ENCODE measurements at regions not wholly inside any gene's neighbourhood (a gene's known extent, or its start where the extent isn't known, plus 50 kb on each side); places are given as distances from the start of the nearest gene placed in this dataset.

DNA sequence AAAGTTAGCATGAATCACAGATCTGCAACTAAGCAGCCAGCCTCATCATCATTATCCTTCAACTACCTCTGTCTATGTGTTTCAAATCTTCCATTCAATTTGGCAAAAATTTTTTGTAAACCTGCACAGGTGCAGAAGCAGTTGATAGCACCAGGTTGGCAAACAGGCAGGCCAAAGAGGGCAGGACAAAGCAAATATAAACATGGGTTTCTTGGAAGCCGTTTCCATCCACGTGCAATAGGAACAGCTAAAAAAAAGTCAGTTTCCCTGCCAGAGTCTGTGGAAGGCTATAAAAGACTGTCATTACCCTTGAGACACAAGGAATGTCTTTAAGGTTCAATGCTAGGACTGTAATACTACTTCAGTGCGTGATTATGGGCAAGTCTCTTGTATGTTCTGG is 253.2 kb downstream of the PDHA2 start:
- no peak for DNase-seq (ENCODE audit: low spot score)
- H3K27me3 ChIP-seq (ENCODE audit: insufficient read depth) = no peaks in the 10 kb centered on the region
- no peak overlapping the region for H3K4me2 ChIP-seq
- H3K36me3 Mint-ChIP-seq (ENCODE audit: low read depth) = no peaks in the 10 kb centered on the region
- no peak overlapping the region for H2AFZ ChIP-seq
- no peaks in the 10 kb centered on the region for H3K4me1 ChIP-seq (ENCODE audit: insufficient read depth)
- no peaks in the 10 kb centered on the region for H3K27me3 Mint-ChIP-seq (ENCODE audit: insufficient read depth, low read depth, poor library complexity)
- H3K4me1 Mint-ChIP-seq = peaks cover 6% of the 10 kb centered on the region; the same call in 2 of the 3 replicates
- no peak overlapping the region for H3K27ac ChIP-seq (ENCODE audit: low read depth)
- no peak for ATAC-seq
- H3K27ac Mint-ChIP-seq = no peak overlapping the region
- H3F3A ChIP-seq (replicated peaks; ENCODE audit: low read depth) = no peaks in the 10 kb centered on the region
- peaks cover 4% of the 10 kb centered on the region; the same call in 1 of the 2 replicates for H3K9me2 ChIP-seq (ENCODE audit: insufficient read depth)
- H3K9me3 Mint-ChIP-seq = no peaks in the 10 kb centered on the region
- H3K36me3 ChIP-seq (ENCODE audit: insufficient read depth) = no peaks in the 10 kb centered on the region
- H3K4me3 Mint-ChIP-seq = no peak overlapping the region
- H4K20me1 ChIP-seq (replicated peaks; ENCODE audit: insufficient read depth) = no peaks in the 10 kb centered on the region
- H3K4me3 ChIP-seq = no peak overlapping the region
- TF ChIP-seq REST (IDR thresholded peaks at IDR 0.05; ENCODE audit: unreplicated experiment) = no peak
- TF ChIP-seq CREB1 (CRISPR knock-in tag; IDR thresholded peaks at IDR 0.05; ENCODE audit: low read depth) = no peak
- TF ChIP-seq, protein P1, sequence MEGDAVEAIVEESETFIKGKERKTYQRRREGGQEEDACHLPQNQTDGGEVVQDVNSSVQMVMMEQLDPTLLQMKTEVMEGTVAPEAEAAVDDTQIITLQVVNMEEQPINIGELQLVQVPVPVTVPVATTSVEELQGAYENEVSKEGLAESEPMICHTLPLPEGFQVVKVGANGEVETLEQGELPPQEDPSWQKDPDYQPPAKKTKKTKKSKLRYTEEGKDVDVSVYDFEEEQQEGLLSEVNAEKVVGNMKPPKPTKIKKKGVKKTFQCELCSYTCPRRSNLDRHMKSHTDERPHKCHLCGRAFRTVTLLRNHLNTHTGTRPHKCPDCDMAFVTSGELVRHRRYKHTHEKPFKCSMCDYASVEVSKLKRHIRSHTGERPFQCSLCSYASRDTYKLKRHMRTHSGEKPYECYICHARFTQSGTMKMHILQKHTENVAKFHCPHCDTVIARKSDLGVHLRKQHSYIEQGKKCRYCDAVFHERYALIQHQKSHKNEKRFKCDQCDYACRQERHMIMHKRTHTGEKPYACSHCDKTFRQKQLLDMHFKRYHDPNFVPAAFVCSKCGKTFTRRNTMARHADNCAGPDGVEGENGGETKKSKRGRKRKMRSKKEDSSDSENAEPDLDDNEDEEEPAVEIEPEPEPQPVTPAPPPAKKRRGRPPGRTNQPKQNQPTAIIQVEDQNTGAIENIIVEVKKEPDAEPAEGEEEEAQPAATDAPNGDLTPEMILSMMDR (conservative IDR thresholded peaks at IDR 0.05; ENCODE audit: low read depth in 2 of 2) = no peak
- TF ChIP-seq EZH2phosphoT487 (IDR thresholded peaks at IDR 0.05; ENCODE audit: unreplicated experiment) = no peak
- TF ChIP-seq ETS1 (IDR thresholded peaks at IDR 0.05) = no peak
- TF ChIP-seq EZH2 (IDR thresholded peaks at IDR 0.05; ENCODE audit: low read depth, unreplicated experiment) = no peak
- no peak for TF ChIP-seq NANOG (IDR thresholded peaks at IDR 0.05; ENCODE audit: borderline replicate concordance)
- no peak for TF ChIP-seq ZNF331 (CRISPR knock-in tag; IDR thresholded peaks at IDR 0.05; ENCODE audit: low read depth)
- no peaks in the 10 kb centered on the region for H3K79me2 ChIP-seq (replicated peaks; ENCODE audit: insufficient read depth)

- no peaks in the 10 kb centered on the region for H3K27me3 ChIP-seq (ENCODE audit: insufficient read depth)
- H3K79me2 ChIP-seq (replicated peaks; ENCODE audit: insufficient read depth) = no peaks in the 10 kb centered on the region
- no peak for DNase-seq (ENCODE audit: low spot score)
- H3K4me1 ChIP-seq (ENCODE audit: insufficient read depth) = no peaks in the 10 kb centered on the region
- Mint-ChIP-seq H3K27ac (no peak overlapping the region), H3K36me3 (ENCODE audit: low read depth) (no peaks in the 10 kb centered on the region), H3K4me1 (peaks cover 6% of the 10 kb centered on the region; the same call in 2 of the 3 replicates), H3K27me3 (ENCODE audit: insufficient read depth, low read depth, poor library complexity) (no peaks in the 10 kb centered on the region), H3K4me3 (no peak overlapping the region), H3K9me3 (no peaks in the 10 kb centered on the region)
- no peaks in the 10 kb centered on the region for H4K20me1 ChIP-seq (replicated peaks; ENCODE audit: insufficient read depth)
- H2AFZ ChIP-seq = no peak overlapping the region
- H3K4me3 ChIP-seq = no peak overlapping the region
- H3F3A ChIP-seq (replicated peaks; ENCODE audit: low read depth) = no peaks in the 10 kb centered on the region
- ATAC-seq = no peak
- H3K27ac ChIP-seq (ENCODE audit: low read depth) = no peak overlapping the region
- H3K9me2 ChIP-seq (ENCODE audit: insufficient read depth) = peaks cover 4% of the 10 kb centered on the region; the same call in 1 of the 2 replicates
- H3K4me2 ChIP-seq = no peak overlapping the region
- TF ChIP-seq ZNF114 (CRISPR knock-in tag; IDR thresholded peaks at IDR 0.05) (no peak), NANOG (IDR thresholded peaks at IDR 0.05; ENCODE audit: borderline replicate concordance) (no peak), ETS1 (IDR thresholded peaks at IDR 0.05) (no peak)
- no peaks in the 10 kb centered on the region for H3K36me3 ChIP-seq (ENCODE audit: insufficient read depth)
These were observed 253.7 kb downstream of the PDHA2 start for GRCh38 chr4:96093563-96093962.

Data from GM23338 (cell line).